ENCODE measurements at regions not wholly inside any gene's neighbourhood (a gene's known extent, or its start where the extent isn't known, plus 50 kb on each side); places are given as distances from the start of the nearest gene placed in this dataset.

DNA sequence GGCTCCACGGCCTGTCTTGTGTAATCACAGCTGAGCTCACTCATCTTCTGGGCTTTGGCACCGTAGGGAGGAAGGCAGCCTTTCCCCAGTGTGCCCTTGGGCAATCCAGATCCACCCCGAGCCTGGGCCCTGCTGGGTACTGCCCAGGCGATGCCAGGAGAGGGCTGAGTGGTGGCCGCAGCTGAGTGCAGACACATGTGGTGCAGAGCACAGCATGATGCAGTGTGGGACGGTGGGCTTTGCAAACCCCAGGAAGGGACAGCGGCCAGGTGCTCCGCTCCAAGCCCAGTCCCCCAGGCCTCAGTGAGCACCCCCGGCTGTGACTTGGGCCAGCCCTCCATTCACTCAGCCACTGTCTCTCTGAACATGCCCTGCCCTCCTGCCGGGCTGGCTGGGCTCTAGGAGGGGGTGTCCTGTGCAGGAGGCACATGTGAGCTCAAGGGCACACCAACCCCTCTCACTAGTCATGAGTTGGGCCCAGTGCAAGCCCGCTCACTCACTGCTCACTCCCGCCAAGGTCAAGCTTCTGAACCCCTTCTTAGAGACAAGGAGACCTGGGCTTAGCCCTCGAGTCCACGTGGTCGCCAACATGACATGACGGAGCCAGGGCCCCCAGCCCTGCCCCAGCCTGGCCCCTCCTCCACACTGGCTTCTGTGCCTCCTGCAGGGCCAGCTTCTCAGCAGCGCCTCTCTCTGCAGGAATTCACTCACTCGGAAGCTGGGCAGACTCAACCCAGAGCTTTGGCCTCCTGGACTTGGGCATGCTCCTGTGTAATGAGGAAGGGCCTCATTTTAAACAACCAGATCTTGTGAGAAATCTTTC, 77.5 kb upstream of the INSIG1 start:
- TF ChIP-seq GATA1 (IDR thresholded peaks at IDR 0.05; ENCODE audit: low read depth, low read length) (no peak), POLR2A (IDR thresholded peaks at IDR 0.05; ENCODE audit: low read length) (no peak)
- DNase-seq, result no peak

DNA sequence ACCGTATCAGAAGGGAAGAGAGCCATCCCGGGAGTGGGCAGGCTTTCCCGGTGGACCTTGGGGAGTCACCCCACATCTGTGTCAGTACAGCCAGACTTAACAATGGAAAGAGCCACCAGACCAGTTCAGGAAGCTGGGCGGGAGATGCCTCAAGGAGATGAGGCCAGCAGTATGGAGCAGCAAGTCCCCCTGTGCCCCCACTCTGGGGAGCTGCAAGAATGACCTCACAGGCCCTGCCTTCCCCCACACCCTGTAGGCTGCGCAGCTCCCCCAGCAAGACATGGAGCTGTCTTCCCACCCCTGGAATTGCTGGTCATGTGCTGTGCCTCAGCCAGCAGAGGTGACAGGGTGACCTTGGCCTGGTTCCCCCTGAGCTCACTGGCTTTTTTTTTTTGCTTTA, 76.8 kb upstream of the INSIG1 start:
- no peak for TF ChIP-seq POLR2A (IDR thresholded peaks at IDR 0.05; ENCODE audit: low read length)
- TF ChIP-seq GATA1 (IDR thresholded peaks at IDR 0.05; ENCODE audit: low read depth, low read length), result no peak
- no peak for DNase-seq

DNA sequence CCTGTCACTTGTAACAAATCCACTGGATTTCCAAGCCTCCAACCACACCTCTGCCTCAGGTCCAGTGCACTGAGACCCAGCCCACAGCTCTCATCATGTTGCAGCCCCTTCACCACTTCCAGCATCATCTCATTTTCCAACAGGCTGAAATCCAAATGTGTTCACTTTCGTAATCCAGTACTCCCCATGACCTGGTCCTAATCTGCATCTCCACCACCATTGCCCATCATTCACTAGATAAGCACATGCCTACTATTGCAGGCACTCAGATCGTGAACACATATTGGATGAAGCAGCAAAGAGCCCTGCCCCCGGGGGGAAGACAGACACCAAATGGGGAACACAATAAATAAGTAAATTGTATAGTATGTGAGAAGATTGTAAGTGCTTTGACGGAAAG, 76.1 kb upstream of the INSIG1 start:
- no peak for TF ChIP-seq POLR2A (IDR thresholded peaks at IDR 0.05; ENCODE audit: low read length)
- no peak for DNase-seq

DNA sequence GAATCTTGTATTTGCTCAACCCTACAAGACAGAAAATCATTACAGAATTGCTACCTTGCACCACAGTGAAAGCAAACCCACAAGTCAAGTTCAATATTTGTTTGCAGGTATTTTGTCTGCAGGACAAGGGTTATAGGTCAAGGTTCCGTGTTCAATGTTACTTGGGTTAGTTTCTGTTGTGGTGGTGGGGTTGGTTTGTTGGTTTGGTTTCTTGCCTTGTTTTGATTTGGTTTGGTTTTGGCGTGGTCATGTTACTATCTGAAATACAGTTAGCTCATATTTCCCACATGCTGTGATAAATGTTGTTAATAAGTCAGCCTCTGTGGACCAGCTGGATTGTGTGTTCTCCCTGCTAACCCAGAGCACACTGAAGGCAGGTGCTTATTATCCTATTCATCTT, 75.6 kb upstream of the INSIG1 start:
- no peak for DNase-seq
- TF ChIP-seq GATA1 (IDR thresholded peaks at IDR 0.05; ENCODE audit: low read depth, low read length) (no peak), POLR2A (IDR thresholded peaks at IDR 0.05; ENCODE audit: low read length) (no peak)

DNA sequence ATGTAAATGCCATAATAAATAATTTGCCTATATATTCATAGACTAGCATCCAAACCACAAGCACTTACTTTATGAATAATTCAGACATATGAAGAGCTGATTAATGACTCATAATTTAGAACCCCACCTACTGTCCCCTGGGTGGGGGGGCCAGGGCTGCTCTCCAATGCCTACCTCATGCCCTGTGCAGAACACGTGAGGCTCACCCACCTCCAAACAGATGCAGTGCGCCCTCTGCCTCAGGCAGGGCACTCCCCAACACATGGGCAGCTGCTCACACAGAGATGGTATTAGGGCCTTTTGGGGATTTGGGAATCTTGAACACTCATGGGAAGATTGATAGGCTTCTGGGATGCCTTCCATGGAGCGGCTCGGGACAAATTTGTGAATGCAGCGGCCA, 75.1 kb upstream of the INSIG1 start:
- DNase-seq, result no peak
- no peak for TF ChIP-seq GATA1 (IDR thresholded peaks at IDR 0.05; ENCODE audit: low read depth, low read length)
- no peak for TF ChIP-seq POLR2A (IDR thresholded peaks at IDR 0.05; ENCODE audit: low read length)

DNA sequence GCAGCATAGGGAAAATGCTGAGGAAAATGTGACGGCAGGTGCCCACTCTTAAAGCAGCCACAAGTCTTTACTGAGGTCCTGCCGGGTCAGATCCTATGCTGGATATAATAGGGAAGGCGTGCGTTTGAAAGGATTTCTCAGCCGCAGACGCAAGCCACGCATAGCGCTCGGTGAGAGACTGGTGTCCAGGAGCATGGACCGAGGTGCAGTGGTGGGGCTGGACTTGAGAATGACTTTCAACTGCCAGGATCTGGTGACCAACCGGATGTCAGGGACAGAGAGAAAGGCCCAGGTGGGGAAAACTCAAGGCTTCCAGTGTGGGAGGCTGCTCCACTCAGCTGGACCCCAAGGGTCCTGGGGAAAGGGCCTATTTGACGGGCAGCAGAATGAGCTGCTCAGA, 74.7 kb upstream of the INSIG1 start:
- TF ChIP-seq GATA1 (IDR thresholded peaks at IDR 0.05; ENCODE audit: low read depth, low read length) (no peak), POLR2A (IDR thresholded peaks at IDR 0.05; ENCODE audit: low read length) (no peak)

DNA sequence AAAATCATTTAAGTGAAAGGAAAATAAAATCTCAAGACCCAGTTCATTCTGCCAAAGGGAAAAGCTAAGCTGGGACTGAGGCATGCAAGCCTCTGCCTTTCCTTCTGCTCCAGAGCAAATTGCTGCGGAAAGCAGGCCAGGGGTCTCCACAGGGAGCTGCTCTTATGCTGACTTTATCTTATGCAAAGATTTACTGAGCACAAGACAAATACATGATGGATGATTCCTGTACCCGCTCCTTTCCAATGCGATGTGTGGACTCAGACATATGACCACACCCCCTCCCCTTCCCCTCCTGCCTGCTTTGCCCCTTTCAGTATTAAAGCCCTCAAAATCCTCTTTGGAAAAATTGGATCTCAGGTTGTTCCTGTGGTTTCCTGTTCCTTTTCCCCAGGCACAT, 74.2 kb upstream of the INSIG1 start:
- TF ChIP-seq POLR2A (IDR thresholded peaks at IDR 0.05; ENCODE audit: low read length), result no peak
- DNase-seq, result no peak

More for the DNA sequence above, 74.7 kb upstream of the INSIG1 start:
- no peak for DNase-seq

DNA sequence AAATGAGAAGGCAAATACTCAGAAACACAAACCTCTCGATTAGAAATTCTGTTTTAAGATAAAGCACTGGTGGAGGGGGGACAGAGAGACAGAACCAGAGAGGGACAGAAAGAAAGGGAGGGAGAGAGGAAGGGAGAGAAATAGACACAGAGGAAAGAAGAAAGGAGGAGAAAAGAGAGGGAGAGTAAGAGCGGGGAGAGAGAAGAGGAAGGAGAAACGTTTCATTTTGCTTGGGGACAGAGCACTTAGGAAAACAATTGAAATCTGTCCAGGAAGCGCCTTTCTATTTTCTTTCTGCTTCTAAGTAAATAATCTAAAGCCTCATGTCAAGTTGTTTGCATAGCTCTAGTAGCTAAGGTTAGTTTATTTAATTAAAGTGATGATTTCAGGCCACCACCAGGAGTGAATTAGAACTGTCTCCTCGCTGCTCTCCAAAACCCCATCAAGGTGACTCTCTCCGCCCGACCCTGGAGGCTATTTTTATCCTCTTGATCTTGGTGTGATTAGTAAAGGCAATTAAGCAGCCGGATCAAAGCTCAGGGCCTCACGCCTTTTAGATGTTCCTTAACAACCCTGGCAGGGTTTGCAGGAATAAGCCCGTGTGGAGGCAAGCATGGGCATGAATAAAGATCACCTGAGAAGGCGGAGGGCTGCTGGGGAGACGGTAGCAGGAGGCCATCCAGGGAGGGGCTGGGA, 73.4 kb upstream of the INSIG1 start:
- TF ChIP-seq POLR2A (IDR thresholded peaks at IDR 0.05; ENCODE audit: low read length), result no peak
- TF ChIP-seq GATA1 (IDR thresholded peaks at IDR 0.05; ENCODE audit: low read depth, low read length), result no peak
- no peak for DNase-seq

DNA sequence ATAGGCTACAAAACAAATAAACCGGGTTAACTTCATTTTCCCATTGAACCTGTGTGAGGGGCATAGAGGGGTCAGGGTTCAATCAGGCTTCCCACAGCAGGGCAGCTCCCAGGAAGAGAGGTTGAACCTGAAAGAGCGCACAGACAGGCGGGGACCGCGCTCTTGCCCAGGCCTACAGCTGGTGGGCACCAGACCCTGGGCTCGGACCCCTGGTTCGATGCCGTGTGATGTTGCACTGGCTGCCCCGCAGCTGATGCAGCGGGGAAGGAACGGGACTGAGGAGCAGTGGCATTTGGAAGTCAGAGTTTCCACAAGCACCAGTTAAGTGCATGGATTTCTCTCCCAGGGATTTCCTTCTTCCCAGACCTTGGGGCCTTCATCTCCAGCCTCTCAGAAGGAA, 72.6 kb upstream of the INSIG1 start:
- TF ChIP-seq POLR2A (IDR thresholded peaks at IDR 0.05; ENCODE audit: low read length), result no peak
- no peak for TF ChIP-seq GATA1 (IDR thresholded peaks at IDR 0.05; ENCODE audit: low read depth, low read length)
- no peak for DNase-seq

DNA sequence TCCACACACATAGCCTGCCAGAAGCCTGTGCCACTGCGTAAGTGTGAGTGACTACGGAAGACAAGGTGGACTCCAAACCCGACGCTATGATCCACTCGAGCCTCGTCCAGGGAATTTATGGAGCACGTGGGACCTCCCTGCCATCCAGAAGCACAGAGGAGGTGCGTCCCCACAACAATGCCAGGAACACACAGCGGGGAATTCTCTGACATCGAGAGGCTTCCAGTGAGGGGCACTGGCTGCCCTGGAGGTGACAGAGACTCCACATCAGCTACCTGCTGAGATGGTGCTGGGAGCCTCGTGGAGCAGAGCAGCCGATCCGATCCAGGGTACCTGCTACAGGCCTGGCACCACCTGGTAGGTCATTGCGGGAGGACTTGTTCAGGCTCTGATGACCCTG, 72.2 kb upstream of the INSIG1 start:
- no peak for DNase-seq
- TF ChIP-seq GATA1 (IDR thresholded peaks at IDR 0.05; ENCODE audit: low read depth, low read length) (no peak), POLR2A (IDR thresholded peaks at IDR 0.05; ENCODE audit: low read length) (no peak)

DNA sequence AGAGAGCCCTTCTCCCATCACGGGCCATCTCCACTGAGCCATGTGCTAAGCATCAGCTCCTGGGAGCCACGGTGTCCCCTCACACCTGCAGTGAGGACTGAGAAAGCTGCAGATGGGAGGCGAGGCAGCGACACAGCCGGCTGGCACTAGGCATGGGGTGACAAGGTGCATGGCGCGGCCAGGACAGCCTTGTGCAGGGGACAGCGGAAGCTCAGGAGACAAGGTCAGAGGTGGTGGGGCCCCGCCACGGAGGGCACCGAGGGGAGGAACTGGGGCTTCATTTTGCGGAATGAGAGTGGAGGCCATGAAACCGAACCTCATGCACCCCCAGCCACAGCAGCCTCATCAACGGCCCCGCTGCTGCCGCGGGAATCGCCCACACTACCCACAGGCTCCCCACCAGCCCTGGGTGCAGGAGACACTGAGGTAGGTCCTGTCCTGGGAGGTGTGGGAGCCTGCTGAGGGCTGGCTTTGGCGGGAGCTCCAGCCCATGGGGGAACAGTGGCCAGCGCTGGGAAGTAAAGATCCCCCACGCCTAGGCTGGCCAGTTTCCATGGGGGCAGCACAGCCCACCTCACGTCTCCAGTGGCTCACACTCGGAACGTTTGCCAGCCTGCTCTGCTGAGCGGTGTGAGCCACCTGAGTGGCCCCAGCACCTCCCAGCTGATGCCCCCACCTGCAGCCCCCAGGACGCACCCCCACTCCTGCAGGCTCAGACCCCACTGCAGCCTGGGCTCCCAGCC, 71.2 kb upstream of the INSIG1 start:
- TF ChIP-seq POLR2A (IDR thresholded peaks at IDR 0.05; ENCODE audit: low read length), result no peak
- TF ChIP-seq GATA1 (IDR thresholded peaks at IDR 0.05; ENCODE audit: low read depth, low read length), result no peak
- no peak for DNase-seq

DNA sequence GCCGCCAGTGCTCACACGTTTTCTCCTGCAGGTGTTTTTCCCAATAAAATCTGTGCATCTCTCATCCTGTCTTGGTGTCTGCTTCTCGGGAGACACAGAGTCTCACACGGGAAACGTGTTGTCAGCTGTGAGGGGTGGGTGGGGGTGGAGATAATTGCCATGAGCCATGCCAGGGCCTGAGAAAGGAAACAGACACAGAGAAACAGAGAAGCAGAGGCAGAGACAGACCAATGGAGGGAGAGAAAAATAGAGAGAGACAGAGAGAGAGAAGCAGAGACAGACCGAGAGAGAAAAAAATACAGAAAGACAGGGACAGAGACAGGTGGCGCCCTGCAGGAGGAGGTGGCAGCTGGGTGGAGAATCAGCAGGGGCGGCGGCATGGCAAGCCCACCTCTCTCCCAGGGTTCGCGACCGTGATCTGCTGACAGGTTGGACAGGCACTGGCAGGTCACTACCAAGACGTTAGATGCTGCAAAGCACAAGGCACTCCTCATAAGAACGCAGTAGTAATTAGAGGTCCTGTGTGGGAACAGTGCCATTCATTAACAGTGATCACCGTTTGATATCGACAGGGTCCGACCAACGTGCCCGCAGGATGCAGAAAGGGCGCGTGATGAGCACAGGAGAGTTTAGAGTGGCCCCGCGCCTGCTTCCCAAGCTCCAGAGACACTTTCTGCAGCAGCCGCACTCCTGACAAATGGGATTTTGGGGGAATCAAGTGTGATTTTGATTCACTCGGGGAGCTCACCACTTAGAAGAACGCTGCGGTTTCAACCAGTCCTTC, 70.5 kb upstream of the INSIG1 start:
- TF ChIP-seq GATA1 (IDR thresholded peaks at IDR 0.05; ENCODE audit: low read depth, low read length) (no peak), POLR2A (IDR thresholded peaks at IDR 0.05; ENCODE audit: low read length) (no peak)
- DNase-seq, result no peak

DNA sequence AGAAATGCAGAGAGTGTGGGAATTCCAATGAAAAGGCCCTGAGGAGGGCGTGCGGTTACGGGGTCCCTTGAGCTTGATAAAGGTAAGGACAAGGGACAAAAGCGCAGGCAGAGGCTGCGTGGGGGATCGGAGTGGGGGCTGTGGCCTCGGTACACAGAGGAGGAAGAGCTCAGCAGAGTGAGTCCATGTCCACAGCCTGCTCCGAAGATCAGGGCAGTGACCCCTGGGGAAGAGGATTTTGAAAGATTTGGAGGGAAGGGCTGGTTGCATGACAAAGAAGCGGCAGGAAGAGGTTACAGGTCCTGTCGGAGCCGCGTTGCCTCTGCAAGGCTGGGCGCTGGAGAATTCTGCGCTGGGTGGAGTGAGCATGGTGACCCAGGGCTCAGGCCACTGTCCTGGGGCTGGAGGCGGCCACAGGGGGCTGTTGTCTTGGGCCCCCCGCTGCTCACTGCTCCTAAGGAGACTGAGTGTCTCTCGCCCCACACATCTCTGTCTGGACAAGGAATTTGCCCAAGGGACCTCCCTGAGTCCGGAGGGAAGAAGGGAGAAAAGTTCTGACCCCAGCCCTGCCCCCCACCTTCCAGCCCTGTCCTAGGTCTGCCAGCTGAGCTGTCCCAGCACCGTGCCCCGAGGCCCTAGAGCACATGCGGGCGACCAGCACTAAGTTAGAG, 69.8 kb upstream of the INSIG1 start:
- TF ChIP-seq POLR2A (IDR thresholded peaks at IDR 0.05; ENCODE audit: low read length) (no peak), GATA1 (IDR thresholded peaks at IDR 0.05; ENCODE audit: low read depth, low read length) (no peak)
- DNase-seq, result no peak

Data from erythroblast (primary cell).